ENCODE measurements at regions not wholly inside any gene's neighbourhood (a gene's known extent, or its start where the extent isn't known, plus 50 kb on each side); places are given as distances from the start of the nearest gene placed in this dataset.
A peak's percentile ranks its signal among the peaks of the same experiment; 100 is the strongest.

GRCh38 chr5:109483395-109483971 lies 73.7 kb upstream of the PJA2 start:
- no peaks in the 10 kb centered on the region for H3K4me1 Mint-ChIP-seq
- no peaks in the 10 kb centered on the region for H3K27me3 Mint-ChIP-seq
- H3K27ac Mint-ChIP-seq = no peak overlapping the region
- H3K36me3 Mint-ChIP-seq = no peaks in the 10 kb centered on the region
- no peak for DNase-seq
- H3K9me3 Mint-ChIP-seq = no peaks in the 10 kb centered on the region
- H3K4me3 Mint-ChIP-seq = no peak overlapping the region

DNA sequence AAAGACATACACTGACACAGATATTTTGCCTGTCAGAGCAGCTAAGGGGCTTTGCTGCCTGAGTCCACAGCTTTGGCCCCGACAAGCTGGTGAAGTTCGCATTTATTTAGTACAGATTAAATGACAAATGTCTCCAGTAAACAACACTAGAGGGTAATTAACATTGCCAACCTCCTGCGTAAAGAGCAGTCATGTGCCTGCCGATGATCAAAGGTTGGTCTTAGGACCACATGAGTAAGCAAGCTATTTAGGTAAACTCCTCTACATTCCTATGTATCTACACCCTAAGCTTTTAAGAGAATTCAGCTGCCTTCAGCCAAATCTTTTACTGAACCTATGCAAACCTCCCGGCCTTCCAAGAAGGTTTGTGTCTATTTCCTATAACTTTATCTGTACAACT lies 73.0 kb upstream of the PJA2 start:
- no peaks in the 10 kb centered on the region for H3K4me1 Mint-ChIP-seq
- no peaks in the 10 kb centered on the region for H3K9me3 Mint-ChIP-seq
- H3K4me3 Mint-ChIP-seq = no peak overlapping the region
- no peak overlapping the region for H3K27ac Mint-ChIP-seq
- H3K27me3 Mint-ChIP-seq = no peaks in the 10 kb centered on the region
- no peak for DNase-seq
- no peaks in the 10 kb centered on the region for H3K36me3 Mint-ChIP-seq

DNA sequence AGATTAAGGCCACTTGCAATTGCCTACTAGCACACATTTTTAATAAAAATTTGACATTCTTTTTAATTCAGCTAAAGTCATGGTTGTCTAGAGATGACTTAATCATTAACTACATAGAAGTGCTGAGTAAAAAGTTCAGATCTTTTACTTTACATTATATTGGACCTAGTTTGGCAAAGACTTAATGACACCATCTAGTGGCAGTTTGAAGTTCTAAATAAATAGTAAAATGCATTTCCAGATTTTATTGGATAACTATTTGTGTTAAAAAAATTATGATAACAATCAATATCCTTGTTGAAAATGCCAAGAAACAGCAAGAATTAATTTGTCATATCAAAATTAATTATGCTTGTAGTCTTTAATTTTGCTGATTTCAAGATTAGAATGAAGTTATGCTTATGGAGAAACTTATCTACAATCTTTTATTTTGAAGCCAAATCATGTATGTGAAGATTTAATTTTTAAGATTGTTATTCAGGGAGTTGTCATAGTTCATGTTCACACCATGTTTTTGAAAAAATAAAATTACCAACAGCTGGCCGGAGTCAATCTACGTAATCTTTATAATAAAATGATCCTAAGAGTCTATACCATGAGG lies 69.6 kb upstream of the PJA2 start:
- no peaks in the 10 kb centered on the region for H3K9me3 Mint-ChIP-seq
- H3K4me3 Mint-ChIP-seq = no peak overlapping the region
- no peak overlapping the region for H3K27ac Mint-ChIP-seq
- DNase-seq = no peak
- no peaks in the 10 kb centered on the region for H3K36me3 Mint-ChIP-seq
- peaks cover 8% of the 10 kb centered on the region for H3K27me3 Mint-ChIP-seq
- H3K4me1 Mint-ChIP-seq = no peaks in the 10 kb centered on the region

GRCh38 chr5:109478830-109479229 lies 69.1 kb upstream of the PJA2 start:
- no peak overlapping the region for H3K27ac Mint-ChIP-seq
- no peak for DNase-seq
- H3K4me3 Mint-ChIP-seq = no peak overlapping the region
- no peaks in the 10 kb centered on the region for H3K36me3 Mint-ChIP-seq
- H3K27me3 Mint-ChIP-seq = peaks cover 8% of the 10 kb centered on the region
- no peaks in the 10 kb centered on the region for H3K9me3 Mint-ChIP-seq
- H3K4me1 Mint-ChIP-seq = no peaks in the 10 kb centered on the region

GRCh38 chr5:109476292-109476691 lies 66.5 kb upstream of the PJA2 start:
- Mint-ChIP-seq H3K27ac (no peak overlapping the region), H3K36me3 (no peaks in the 10 kb centered on the region), H3K4me3 (no peak overlapping the region), H3K9me3 (no peaks in the 10 kb centered on the region), H3K27me3 (peaks cover 8% of the 10 kb centered on the region), H3K4me1 (no peaks in the 10 kb centered on the region)
- DNase-seq = no peak

- H3K27me3 Mint-ChIP-seq = peaks cover 7% of the 10 kb centered on the region
- H3K27ac Mint-ChIP-seq = no peak overlapping the region
- no peak for DNase-seq
- H3K4me3 Mint-ChIP-seq = no peak overlapping the region
- H3K4me1 Mint-ChIP-seq = peaks cover 5% of the 10 kb centered on the region
- H3K36me3 Mint-ChIP-seq = no peaks in the 10 kb centered on the region
- no peaks in the 10 kb centered on the region for H3K9me3 Mint-ChIP-seq
Observed at GRCh38 chr5:109469896-109470662, 60.3 kb upstream of the PJA2 start.

- H3K27me3 Mint-ChIP-seq = peaks cover 4% of the 10 kb centered on the region
- H3K9me3 Mint-ChIP-seq = no peaks in the 10 kb centered on the region
- no peaks in the 10 kb centered on the region for H3K36me3 Mint-ChIP-seq
- peaks cover 5% of the 10 kb centered on the region for H3K4me1 Mint-ChIP-seq
- H3K4me3 Mint-ChIP-seq = no peak overlapping the region
- no peak overlapping the region for H3K27ac Mint-ChIP-seq
- DNase-seq = peak; percentile 68
Observed at GRCh38 chr5:109468737-109469420, 59.1 kb upstream of the PJA2 start.

DNA sequence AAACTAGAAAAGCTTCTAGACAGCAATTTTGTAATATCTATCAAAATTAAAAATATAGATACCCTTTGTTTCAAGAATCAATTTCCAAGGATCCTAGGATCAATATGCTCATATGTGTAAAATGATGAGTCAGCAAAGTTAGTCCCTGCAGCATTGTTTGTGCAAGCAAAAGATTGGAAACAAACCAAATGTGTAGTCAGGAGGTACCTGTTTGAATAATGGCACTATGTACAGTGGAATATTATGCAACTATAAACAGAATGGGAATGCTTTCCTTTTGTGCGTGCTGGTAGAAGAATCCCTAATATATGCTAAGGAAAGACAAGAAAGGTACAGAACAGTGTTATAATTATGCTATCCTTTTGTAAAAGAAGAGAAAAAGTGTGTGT lies 58.5 kb upstream of the PJA2 start:
- Mint-ChIP-seq H3K36me3 (no peaks in the 10 kb centered on the region), H3K9me3 (no peaks in the 10 kb centered on the region), H3K27me3 (peaks cover 4% of the 10 kb centered on the region), H3K27ac (no peak overlapping the region), H3K4me1 (peaks cover 5% of the 10 kb centered on the region), H3K4me3 (no peak overlapping the region)
- no peak for DNase-seq

GRCh38 chr5:109467058-109467457 lies 57.3 kb upstream of the PJA2 start:
- Mint-ChIP-seq H3K4me3 (no peak overlapping the region), H3K36me3 (no peaks in the 10 kb centered on the region), H3K9me3 (no peaks in the 10 kb centered on the region), H3K27ac (no peak overlapping the region), H3K4me1 (peaks cover 5% of the 10 kb centered on the region), H3K27me3 (peaks cover 4% of the 10 kb centered on the region)
- no peak for DNase-seq

Data from activated naive CD8-positive, alpha-beta T cell treated with anti-CD3 and anti-CD28 coated beads for 36 hours (primary cell).